CD4-positive, alpha-beta T cell treated with Interleukin-15 for 4 hours (primary cell): ENCODE measurements at regions not wholly inside any gene's neighbourhood (a gene's known extent, or its start where the extent isn't known, plus 50 kb on each side); places are given as distances from the start of the nearest gene placed in this dataset.

Experiments used
- DNase-seq: peaks from one replicate; pipeline ENCODE4 v3.0.0-alpha.2; 2020; ENCODE audit warnings: low spot score

GRCh38 chr4:181964731-181965130, 278.5 kb upstream of the TENM3 start:
- no peak for DNase-seq

DNA sequence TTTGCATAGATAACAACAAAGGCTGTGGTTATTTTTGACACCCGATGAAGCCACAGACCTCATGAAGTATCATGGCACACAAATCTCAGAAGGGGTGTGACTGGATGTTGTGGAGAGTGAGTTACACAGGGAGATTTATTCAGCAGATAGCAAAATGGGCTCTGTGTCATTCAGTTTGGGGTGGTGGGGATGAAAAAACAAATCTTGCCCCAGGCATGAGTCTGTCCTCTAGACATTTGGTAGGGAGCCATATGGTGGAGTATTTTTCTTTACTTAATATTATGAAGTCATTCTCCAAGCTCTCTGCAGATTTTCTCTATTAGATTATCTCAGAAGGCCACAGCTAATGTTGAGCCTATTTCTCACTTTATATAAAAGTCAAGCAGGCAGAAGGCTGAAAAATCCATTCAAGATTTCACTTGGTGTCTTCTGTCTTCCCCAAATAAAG, 277.1 kb upstream of the TENM3 start:
- no peak for DNase-seq

GRCh38 chr4:181967401-181967800, 275.8 kb upstream of the TENM3 start:
- no peak for DNase-seq

DNA sequence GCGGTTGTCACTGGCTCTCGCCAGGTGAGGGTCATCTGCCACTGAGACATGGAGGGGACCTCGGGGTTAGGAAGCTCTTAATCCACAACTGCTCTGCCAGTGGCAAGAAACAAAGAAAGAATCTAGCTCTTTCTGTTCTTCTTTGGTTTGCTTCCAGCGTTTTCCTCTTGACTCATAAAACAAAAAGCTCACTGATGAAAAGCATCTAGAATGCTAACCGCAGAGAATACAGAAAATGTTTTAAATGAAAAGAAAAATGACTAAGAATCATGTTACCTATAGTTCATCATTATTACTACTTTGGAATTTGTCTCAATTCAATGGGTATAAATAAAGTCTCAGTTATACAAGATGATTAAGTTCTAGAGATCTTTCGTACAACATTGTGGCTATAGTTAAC, 274.8 kb upstream of the TENM3 start:
- DNase-seq = no peak

DNA sequence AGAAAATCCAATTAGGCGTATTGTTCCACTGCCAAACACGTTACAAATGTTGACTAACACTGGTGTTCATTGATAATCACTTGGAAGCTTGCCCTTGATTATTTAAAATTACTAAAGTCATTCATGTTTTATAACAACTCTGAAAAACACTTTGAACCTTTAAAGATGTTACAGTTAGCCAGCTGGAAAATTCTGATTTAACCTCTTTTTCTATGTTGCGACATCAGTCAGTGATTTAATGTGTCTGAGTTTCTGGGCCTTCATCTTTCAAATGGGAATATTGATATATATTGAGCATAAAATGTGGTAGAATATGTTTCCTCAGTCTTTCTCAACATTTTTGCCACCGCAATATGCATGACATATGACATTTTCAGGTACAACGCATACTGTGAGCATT, 274.1 kb upstream of the TENM3 start:
- DNase-seq = no peak

GRCh38 chr4:181970366-181970765, 272.8 kb upstream of the TENM3 start:
- no peak for DNase-seq

DNA sequence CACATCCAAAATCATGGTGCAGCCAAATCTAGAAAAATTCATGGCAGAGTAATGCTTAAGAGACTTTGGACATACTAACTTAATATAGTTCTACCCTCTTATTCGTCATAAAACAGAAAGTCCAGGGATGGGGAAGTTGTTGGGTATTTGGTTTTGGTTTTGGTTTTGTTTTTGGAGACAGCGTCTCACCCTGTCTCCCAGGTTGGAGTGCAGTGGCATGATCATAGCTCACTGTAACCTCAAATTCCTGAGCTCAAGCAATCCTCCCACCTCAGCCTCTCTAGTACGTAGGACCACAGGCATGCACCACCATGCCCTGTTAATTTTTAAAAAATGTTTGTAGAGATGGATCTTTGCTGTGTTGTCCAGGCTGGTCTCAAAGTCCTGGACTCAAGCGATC, 271.8 kb upstream of the TENM3 start:
- no peak for DNase-seq

GRCh38 chr4:181971973-181972372, 271.2 kb upstream of the TENM3 start:
- no peak for DNase-seq

DNA sequence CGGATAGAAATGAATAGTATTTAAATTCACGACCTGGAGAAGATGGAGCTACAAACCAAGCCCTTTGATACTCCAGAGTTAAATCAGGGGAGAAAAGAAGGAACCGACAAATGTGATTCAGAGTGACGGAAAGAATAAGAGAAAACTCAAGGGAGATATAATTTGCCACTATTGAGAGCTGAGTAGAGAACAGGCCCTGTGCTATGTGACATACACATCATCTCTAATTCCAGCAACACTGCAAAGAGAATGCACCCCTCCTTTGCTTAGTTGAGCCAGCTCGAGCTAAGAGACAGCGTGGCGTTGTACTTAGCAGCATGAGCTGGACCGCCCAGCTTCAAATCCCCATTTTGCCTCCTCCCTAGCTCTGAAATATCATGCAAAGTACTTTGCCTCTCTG, 266.4 kb upstream of the TENM3 start:
- DNase-seq = no peak

DNA sequence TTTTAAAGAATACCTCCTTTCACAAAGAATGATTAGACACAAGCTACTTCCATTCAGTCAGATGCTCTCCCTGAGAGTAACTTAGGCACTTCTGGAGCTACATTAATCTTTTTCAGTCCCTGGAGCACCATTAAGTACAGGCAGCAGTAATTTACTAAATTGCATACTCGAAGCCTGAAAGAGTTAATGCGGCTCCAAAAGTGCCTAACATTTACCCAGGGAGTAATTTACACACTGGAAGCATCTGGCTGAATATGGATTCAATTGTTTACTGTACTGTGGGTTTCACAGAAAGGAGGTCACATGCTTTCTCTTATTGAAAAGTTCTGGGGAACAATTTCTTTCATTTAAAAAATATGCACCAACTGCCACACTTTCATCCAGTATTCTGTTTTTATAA, 260.8 kb upstream of the TENM3 start:
- no peak for DNase-seq

DNA sequence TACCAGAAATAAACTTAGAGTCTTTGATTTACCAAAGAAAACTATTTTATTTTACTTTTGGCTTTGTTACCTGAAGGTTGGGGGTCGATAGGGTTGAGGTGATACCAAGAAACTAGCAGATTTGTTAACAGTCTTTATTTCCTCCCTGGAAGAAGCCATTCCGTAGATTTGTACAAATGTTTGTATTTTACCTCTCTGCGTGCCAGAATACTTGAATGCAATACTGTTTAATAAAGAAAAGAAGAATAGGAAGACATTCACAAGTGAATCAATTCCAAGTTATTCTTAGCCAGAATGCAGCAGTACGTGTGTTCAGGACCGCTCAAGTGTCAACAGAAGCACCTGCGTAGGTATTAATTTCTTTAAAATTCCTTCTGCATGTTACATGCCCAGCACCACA, 260.3 kb upstream of the TENM3 start:
- DNase-seq = no peak

- DNase-seq = no peak
These were observed 255.8 kb upstream of the TENM3 start for GRCh38 chr4:181987392-181987791.

DNA sequence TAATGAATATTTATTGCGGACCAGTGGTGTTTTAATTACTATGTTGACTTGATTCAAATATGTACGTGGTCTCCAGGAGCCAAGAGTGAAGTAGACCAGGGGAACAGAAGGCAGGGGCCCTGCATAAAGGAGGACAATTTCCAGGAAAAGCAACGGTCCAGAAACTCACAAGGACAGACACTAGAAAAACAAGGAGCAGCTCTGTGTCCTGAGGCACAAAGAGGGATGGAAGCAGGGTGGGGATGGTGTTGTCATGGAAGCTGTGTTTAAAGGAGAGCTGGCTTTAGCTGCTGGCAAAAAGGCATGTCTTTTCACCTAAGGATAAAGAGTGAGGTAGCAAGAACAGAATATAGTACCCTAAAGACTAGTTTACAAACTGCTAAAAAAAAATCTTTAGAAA, 254.1 kb upstream of the TENM3 start:
- DNase-seq = no peak

DNA sequence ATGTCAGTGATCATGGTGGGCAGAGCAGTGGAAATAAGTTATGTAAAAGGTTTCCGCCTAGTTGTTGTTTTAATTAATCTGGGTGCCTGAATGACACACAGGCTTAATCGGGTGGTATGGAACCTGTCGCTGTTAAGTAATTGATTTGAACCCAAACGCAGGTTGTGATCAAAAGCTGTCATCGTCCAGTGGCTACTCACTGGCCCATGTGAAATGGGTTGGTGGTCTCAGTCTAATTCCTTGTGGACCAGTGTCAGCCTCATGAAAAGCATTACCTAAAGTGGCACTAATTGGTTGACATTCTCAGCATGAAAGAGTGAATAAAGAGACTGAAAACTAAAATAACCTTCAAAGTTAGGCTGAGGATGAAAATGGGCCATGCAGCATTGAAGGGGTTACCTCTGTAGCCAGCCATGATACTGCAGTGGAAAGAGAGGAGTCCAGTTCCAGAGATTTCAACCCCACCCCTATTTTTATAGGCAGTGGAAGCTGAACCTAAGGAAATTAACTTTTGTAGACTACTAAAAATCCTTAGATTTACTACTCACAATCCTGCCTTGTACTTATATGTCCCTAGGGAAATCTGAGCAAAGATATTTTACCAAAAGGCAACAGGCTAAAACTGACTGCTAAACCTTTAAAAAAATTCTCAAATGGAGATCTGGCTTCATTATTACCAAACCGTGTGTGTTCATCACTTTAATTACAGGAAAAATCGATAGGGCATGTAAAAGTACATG, 251.7 kb upstream of the TENM3 start:
- DNase-seq = no peak

DNA sequence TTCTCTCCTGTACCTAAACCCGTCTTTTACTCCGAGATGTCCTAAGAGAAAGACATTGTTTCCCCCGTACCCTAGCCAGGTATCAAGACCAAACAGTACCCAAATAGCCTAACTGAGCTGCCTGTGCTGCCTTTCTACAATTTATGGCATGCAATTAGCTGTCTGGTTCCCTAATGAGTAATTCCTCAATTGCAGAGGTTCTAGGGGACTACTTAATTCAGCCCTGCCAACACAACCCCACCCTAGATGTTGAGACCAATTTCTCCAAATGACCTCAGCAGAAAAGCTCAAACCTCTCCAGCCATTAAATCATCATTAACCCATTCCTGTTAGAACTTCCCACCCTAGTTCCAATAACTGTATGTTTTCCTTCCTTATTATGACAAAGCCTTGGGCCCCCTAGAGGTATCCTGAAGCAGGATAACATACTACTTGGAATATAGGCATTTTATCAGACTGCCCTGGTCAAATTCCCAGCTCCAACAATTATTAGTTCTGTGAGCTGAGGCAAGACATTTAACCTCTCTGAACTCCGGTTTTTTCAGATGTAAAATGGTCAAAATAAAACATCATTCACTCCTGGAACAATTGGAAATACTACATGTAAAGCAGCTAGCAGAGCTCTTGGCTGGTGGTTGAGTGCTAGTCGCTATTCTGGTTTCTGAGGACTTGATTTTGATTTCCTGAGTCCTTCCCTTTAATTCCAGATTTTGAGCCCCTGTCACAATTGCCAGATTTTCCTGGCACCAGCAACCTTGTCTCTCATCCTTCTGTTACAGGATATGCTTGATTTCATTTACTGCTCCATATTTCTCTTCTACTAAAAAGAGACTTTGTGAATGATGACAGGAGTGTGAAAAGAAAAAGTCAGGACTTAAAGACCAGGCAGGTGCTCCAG, 244.6 kb upstream of the TENM3 start:
- DNase-seq = no peak

GRCh38 chr4:182000077-182000476, 243.1 kb upstream of the TENM3 start:
- DNase-seq = no peak

- DNase-seq = no peak
These were observed 232.3 kb upstream of the TENM3 start for GRCh38 chr4:182010876-182011275.

GRCh38 chr4:182014164-182014563, 229.0 kb upstream of the TENM3 start:
- DNase-seq = no peak

DNA sequence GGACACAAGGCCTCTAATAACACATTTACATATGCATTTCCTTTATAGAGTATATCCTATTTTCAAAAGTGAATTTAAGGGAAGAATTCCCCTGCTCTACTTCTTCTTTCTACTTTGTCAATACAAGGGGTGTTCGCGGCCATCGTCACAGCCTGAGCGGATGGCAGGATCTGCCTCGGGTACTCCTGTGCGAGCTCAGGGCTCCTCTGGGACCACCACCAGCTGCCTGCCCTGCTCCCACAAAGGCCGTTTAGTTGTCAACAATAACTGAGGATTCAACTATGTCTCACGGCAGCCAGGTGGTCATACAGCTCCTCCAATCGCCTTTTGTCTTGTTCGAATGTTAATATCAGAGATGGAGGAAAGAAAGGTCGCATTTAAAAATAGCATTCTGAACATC, 228.2 kb upstream of the TENM3 start:
- DNase-seq = no peak

DNA sequence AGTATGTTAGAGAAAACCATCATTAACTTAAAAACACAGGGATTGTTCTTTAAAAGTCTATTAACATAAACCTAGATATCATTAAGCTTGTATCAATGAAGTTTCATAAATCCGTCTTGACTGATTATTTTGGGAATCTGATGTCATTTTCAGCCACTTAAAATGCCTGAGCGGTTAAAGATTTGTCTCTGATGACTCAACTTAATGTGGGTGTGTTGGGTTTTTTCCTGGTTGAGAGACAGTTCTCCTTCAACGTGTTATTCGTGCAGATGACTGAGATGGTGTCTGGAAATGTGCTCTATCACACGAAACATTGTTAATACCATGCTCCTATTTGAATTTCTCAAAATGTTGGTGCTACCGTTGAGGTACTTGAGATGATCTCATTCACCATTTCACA, 227.3 kb upstream of the TENM3 start:
- no peak for DNase-seq

DNA sequence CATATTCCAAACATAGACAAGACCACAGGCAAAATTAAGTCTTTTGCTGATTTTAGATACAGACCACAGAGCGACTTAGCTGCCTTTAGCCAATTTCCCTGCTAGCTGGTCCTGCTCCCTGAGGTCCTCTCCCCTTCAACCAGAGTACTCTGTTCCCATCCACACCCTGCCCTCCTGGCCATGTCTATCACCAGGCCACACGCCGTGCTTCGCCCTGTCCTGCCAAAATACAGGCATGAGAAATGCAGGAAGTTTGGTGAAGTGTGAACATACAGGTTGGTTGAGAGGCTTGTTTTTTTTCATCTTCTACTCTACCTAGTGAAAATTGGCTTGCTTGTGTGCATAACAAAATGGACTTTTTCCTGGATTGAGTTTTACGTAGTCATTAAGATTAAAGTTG, 226.2 kb upstream of the TENM3 start:
- no peak for DNase-seq

DNA sequence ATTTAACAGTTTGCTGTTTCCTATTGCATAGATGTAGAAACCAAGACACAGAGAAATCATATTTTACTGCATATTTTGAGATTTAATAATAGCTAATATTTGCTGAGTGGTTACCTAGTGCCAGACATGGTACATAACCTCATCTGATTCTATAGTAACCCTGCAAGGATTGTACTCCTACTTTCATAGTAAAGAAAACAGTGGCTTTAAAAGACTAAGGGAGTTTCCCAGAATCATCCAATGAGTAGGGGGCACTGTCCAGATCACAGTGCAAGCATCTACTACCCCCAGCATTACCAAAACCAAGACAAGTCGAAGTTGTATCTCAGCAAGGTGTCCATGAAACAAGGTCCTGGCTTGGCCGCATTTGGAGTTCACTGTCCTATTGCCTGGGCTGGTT, 224.5 kb upstream of the TENM3 start:
- no peak for DNase-seq

- DNase-seq = no peak
These were observed 224.0 kb upstream of the TENM3 start for GRCh38 chr4:182019148-182019652.
